ENCODE measurements at regions not wholly inside any gene's neighbourhood (a gene's known extent, or its start where the extent isn't known, plus 50 kb on each side); places are given as distances from the start of the nearest gene placed in this dataset.

DNA sequence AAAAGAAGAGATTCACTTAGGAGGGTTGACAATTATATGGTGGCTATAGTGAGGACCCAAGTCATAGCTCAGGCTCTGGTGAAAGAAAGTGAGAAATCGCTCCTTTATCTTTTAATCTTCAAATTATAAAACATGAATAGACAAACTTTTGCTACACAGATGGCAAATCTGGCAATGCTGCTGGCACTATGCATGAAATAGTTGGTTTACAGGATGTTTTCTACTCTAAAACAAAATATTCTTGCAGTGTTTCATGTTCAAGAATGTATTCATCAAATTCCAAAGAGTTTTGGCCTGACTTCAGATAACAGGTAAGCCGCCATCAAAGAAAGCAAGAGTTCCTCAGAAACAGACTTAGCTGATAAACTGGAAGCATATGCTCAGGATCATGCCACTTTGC is 801.2 kb downstream of the C4orf33 start:
- no peak for DNase-seq (ENCODE audit: low read depth)

DNA sequence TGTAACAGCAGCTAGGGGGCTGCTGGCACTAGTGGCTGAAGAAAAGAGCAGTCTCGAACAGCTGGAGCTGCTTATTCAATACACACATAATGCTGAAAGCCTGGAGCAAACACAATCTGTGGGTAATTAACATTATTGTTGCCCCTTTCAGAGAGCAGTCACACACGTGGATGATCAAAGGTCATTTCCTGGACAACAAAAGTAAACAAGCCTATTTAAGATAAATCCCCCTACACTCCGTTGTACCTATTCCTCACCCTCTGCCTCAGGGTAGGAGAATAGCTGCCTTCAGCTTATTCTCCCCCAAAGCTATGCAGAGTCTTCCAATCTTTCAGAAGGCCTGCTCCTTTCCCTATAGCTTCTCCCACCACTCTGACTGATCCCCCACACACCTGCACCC is 803.9 kb downstream of the C4orf33 start:
- DNase-seq (ENCODE audit: low read depth): no peak

DNA sequence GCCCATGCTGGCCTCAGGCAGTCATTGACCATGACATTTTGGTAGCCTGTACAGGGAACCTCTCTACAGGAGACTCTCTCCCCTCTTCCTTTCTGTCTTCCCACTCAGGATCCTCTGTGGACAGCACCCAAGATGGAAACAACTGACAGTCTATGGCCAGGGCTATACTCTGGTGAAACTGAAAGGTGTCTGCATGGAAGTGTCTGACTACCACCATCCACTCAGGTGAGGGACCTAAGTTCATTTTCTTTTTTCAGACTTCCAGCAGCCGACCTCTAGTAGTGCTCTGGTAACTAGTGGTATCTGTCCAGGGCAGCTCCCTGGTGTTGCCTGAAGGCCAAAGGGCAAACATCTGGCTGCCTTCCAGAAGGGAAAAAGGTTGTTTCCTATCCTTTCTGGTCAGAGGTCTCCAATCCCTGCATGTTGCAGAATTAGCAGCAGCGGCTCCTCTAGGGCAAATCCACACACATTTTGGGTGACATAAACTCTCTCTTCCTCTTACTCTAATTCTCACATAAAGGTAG is 804.5 kb downstream of the C4orf33 start:
- no peak for DNase-seq (ENCODE audit: low read depth)

DNA sequence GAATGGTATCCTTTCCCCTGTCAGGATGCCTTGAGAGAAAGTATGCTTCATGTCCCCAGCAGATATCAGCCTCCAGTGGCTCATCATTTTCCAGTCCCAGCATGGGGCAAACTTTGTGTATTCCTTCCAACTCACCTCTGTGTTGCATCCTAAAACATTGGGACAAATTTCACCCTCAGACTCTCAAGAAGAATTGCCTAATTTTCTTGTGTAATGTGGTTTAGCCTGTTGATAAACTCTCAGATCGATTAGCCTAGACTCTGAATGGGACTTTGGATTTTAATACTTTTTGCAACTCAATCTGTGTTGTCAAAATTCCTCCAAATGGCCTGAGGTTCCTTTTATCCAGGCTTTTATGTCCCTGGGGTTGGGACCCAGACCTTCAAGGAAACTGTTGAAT is 805.3 kb downstream of the C4orf33 start:
- no peak for DNase-seq (ENCODE audit: low read depth)

- DNase-seq (ENCODE audit: low read depth): no peak
Measured at GRCh38 chr4:129903861-129904260, 807.9 kb downstream of the C4orf33 start.

DNA sequence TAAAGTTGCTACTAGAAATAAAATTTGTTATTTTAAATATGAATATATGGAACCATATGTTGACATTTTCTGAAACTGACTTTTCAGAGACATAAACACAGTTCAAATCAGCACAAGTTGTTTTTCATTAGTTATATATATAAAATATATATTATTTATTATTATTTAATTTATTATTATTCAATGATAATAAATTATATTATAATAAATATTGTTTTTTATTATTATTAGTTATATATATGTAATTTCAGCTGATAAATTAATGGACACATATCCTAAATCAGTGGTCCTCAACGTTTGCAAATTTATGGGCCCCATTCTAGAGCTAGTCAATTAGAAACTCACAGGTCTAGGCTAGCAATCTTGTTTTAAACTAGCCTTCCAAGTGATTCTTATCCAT is 809.3 kb downstream of the C4orf33 start:
- DNase-seq (ENCODE audit: low read depth): no peak

DNA sequence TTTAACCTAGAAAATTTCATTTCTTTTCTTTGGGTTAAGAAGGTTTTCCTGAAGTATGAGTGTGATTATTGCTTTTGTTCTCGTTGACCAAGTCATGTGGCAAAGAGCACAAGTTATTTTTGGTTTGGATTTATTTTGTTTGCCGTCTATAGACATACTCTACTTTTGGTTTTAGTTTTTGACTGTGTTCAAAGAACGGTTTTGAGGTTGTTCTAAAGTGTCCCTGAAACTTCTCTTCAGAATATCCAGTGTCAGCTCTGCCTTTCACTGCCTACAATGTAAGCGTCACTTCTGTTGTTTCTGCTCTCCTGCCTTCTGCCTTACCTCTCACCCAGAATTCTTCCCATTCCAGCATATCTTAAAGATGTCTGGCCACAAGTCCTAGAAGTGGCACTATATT is 812.2 kb downstream of the C4orf33 start:
- no peak for DNase-seq (ENCODE audit: low read depth)

DNA sequence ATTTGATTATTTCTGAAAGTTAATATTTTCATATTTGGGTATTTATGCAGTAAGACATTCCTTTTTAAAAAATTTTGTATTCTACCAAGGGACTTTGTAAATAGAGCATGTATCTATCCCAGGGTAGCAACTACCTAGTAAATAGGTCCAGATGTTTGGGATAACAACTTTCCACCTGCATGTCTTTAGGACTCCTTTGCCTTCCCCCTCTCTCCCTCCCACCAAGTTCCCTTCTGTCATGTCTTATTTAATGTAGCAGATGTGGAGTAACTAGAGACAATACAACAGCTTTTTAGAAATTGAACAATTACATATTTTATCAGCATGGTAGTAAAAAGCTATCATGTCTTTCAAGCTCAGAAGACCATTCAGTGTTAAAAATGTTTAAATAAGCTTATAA is 821.0 kb downstream of the C4orf33 start:
- no peak for DNase-seq (ENCODE audit: low read depth)

DNA sequence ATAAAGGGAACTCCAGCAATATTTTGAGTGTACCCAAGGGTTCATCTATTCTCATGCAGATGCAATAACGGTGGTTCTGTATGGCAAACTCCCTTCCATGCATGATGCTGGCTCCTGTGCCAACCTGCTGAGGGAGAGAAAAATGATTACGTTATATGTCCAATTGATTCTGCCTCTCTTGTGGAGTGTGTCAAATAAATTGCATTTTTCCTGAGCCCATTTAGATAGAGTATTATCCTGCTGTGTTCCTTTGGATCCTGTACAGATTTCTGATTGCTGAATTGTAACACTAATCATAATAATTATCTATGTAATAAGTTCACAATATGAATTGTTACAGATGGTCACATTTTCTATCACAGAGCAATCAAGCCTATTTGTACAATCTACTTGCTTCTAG is 821.7 kb downstream of the C4orf33 start:
- DNase-seq (ENCODE audit: low read depth): no peak

DNA sequence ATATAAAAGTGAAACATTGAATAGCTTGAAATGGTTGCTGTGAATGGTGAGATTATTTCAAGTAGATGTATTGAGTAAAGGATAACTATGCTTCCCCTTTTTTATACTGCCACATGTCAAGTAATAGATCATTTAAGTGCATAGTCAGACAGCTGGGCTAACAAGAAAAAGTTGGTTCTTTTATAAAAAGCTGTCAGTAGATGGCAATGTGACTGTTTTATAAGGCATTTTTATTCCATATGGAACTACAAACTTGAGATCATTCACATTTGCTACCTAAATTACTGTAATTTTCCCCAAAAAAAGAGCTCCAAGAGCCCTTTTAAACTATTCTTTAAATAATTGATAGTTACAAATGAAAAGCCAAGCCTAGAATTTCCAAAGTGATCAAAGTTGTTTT is 831.0 kb downstream of the C4orf33 start:
- DNase-seq (ENCODE audit: low read depth): no peak

- DNase-seq (ENCODE audit: low read depth): no peak
Measured at GRCh38 chr4:129929052-129929451, 833.1 kb downstream of the C4orf33 start.

DNA sequence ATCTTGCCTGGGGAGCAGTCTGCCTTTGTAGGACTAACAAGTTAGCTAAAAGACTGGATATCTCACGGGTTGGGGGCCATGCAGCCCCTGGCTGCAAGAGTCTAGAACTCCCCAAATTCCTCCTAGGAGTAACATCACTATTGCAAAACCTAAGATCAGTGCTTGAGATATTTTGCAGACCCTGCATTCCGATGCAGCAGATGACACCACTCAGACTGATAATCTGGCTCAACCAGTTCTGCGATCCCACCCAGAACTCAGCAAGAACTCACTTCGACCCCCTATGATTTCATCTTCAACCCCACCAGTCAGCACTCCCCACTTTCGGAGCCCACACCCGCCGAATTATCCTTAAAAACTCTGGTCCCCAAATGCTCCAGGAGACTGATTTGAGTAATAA is 834.0 kb downstream of the C4orf33 start:
- no peak for DNase-seq (ENCODE audit: low read depth)

DNA sequence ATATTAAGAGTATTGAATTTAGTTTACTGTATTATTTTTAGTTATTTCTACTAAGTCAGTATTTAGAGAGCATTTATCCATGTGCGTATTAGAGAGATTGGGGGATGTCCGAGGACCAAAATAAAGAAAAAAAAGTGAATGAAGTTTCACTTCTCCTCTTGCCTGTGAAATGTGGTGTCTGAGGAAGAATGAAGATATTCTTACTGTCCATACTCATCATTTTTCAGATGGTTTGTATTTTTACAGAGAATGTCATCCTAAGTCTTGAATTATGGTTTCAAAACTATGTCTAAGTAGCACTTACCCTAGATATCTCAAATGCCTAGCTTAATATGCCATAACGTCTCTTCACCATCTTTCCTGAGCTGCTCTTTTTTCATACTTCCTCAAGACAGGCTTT is 854.3 kb downstream of the C4orf33 start:
- no peak for DNase-seq (ENCODE audit: low read depth)

DNA sequence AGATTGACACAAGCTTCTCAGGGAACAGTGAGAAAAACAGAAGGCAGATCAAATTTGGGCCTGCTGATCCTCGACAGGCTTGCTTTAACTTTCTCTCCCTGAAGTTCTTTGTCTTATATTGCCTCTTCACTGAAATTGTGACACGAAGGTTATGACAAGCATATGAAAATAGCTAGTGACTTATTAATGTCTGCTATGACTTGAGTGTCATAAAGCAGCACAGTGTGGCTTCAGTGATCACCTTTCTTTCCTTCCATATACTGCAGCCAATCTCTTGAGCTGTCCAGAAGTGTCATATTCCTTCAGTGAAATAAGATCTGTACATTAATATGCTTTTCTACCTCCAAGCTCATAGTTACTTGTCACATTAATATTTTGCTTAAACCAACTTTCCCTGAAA is 870.2 kb downstream of the C4orf33 start:
- no peak for DNase-seq (ENCODE audit: low read depth)

- DNase-seq (ENCODE audit: low read depth): no peak
Measured at GRCh38 chr4:129968366-129968765, 872.4 kb downstream of the C4orf33 start.

DNA sequence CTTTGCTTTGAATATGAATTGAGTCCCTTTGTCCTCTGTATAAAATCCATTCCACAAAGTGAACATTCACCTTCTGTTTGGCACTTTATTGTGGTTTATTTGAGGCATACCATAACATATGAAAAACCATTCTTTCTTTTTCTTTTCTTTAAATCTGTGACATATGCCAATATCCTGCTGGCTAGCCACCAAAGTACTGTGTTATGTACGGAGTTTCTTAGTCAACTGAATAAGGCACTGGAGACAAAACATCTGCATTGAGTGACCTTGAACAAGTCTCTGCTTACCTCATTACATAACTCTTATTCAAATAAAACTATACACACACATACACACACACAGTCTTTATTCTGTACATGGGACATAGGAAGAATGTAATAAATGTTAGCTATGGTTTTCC is 872.8 kb downstream of the C4orf33 start:
- DNase-seq (ENCODE audit: low read depth): no peak

DNA sequence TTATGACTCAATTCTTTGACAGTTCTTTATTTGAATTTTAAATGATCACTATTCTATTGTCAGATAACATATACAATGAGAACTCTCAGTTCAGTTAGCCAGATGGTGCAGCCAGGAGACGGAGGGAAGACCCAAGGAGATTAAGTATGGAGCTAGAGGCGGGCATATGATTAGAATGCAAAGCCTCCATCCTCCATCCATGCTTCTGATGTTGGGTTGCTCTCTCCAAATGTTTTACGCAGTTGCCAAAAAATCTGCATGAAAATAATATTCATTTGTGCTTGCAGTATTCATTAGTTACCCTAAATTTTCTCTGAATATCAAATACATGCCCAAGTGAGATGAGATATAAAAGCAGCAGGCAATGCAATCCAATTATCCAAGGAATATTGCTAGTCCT is 874.8 kb downstream of the C4orf33 start:
- no peak for DNase-seq (ENCODE audit: low read depth)

- no peak for DNase-seq (ENCODE audit: low read depth)
Measured at GRCh38 chr4:129971419-129971818, 875.5 kb downstream of the C4orf33 start.

- DNase-seq (ENCODE audit: low read depth): no peak
Measured at GRCh38 chr4:129972257-129972656, 876.3 kb downstream of the C4orf33 start.

- DNase-seq (ENCODE audit: low read depth): no peak
Measured at GRCh38 chr4:129974730-129975129, 878.8 kb downstream of the C4orf33 start.

DNA sequence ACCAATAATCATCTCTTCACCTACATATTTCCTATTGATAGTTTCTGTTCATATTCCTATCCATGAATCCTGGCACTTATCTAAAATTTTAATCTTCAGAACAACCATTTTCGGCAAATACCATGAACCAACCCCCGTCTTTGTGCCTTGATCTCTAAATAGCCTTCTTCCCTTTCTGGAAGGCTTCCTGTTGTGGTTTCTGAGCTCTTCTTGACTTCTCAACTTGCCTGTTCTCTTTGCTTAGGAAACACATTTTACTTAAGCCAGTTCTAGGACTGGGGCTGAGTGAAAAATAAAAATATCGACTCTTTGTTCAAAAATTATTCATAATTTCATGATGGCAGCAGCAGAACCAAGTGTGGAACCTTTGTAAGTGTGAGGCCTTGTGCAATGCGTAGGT is 882.4 kb downstream of the C4orf33 start:
- no peak for DNase-seq (ENCODE audit: low read depth)

- DNase-seq (ENCODE audit: low read depth): no peak
Measured at GRCh38 chr4:129988957-129989356, 893.0 kb downstream of the C4orf33 start.

DNA sequence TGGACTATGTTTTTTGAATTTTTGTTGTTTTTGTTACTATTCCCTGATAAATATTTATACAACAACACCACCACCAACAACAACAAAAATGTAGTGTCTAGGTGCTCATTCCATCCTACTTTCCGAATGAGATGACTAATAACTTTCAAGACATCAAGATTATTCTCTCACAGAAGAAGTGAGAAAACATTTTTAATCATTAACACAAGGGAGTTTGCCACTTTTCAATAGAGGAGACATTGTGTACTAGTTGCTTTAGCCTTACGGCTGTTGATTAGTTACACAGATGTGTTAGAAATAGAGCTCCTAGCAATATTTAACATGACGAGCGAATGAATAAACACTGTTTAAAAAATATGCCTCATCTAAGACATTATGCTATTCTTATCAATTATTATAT is 898.8 kb downstream of the C4orf33 start:
- no peak for DNase-seq (ENCODE audit: low read depth)

DNA sequence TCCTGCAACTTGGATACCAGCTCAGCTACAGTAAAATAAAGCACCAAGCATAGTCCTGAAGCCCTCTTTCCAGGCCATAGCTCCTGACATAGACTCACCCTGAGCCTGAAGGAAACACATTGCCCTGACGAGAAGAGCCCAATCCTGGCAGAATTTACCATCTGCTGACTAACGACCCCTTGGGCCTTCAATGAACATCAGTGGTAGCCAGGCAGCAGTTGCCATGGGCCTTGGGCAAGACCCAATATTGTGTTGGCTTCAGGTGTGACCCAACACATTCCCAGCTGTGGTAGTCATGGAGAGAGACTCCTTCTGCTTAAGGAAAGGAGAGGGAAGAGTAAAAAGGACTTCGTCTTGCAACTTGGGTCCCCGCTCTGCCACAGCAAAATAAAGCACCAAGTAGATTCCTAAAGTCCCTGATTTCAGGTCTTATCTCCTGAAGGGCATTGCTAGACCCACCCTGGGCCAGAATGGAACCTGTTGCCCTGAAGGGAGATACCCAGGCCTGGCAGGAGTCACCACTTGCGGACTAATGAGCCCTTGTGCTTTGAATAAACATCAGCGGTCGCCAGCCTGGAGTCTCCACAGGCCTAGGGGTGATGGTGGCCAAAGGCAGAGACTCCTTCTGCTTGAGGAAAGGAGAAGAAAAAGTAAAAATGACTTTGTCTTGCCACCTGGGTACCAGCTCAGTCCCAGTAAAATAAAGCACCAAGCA is 902.6 kb downstream of the C4orf33 start:
- DNase-seq (ENCODE audit: low read depth): no peak

All from stimulated activated CD8-positive, alpha-beta memory T cell treated with anti-CD3 and anti-CD28 coated beads, Interleukin-15, amount 100 ng/mL, for 1 hour (primary cell).